SK-N-SH (cell line): ENCODE measurements at regions not wholly inside any gene's neighbourhood (a gene's known extent, or its start where the extent isn't known, plus 50 kb on each side); places are given as distances from the start of the nearest gene placed in this dataset.

ENCODE experiments used
- CHD2 ChIP-seq: fragments of 150-350 bp; IDR thresholded peaks from 2 replicates; pipeline ENCODE4 v1.6.1; 2018; ENCODE audit warnings: low read length; ENCODE audit not compliant: partially characterized antibody
- EP300 ChIP-seq, 2 experiments: IDR thresholded peaks; 2 replicates each; pipeline versions ENCODE4 v1.4.0 to v1.6.1; 2012; ENCODE audit warnings: borderline replicate concordance in 1 of 2, low read depth in 1 of 2, low read length in 1 of 2
- EZH2phosphoT487 ChIP-seq: fragments of 200-600 bp; sonication (generic); IDR thresholded peaks from 2 replicates; pipeline ENCODE4 v1.6.1; 2017; ENCODE audit warnings: low read depth, mixed run types, mild to moderate bottlenecking, antibody characterized with exemption, moderate library complexity, borderline replicate concordance
- FOXM1 ChIP-seq: IDR thresholded peaks from 2 replicates; pipeline ENCODE4 v1.4.0; 2012; ENCODE audit warnings: low read depth, mild to moderate bottlenecking
- GABPA ChIP-seq: IDR thresholded peaks from 2 replicates; pipeline ENCODE4 v1.4.0; 2012; ENCODE audit warnings: low read depth, mild to moderate bottlenecking
- NFIC ChIP-seq: IDR thresholded peaks from 2 replicates; pipeline ENCODE4 v1.4.0; 2012; ENCODE audit warnings: borderline replicate concordance
- RAD21 ChIP-seq: IDR thresholded peaks from 2 replicates; pipeline ENCODE4 v1.6.1; 2012; ENCODE audit warnings: mild to moderate bottlenecking, low read length
- REST ChIP-seq: IDR thresholded peaks from 2 replicates; pipeline ENCODE4 v1.6.1; 2012; ENCODE audit warnings: mild to moderate bottlenecking, low read depth, low read length, moderate library complexity
- RFX5 ChIP-seq: IDR thresholded peaks from 2 replicates; pipeline ENCODE4 v1.6.1; 2012; ENCODE audit warnings: mild to moderate bottlenecking, improper control_type of control experiment, low read length
- RXRA ChIP-seq: IDR thresholded peaks from 2 replicates; pipeline ENCODE4 v1.4.0; 2012; ENCODE audit warnings: low read depth, mild to moderate bottlenecking, borderline replicate concordance
- USF1 ChIP-seq: IDR thresholded peaks from 2 replicates; pipeline ENCODE4 v1.4.0; 2012; ENCODE audit warnings: low read depth, borderline replicate concordance
- ZBTB33 ChIP-seq: IDR thresholded peaks from 2 replicates; pipeline ENCODE4 v1.4.0; 2012; ENCODE audit warnings: low read depth, borderline replicate concordance
- TF ChIP-seq, protein P1 (sequence below): fragments of 200-600 bp; sonication (generic); IDR thresholded peaks from 2 replicates; pipeline ENCODE4 v1.6.1; 2017; ENCODE audit warnings: antibody characterized with exemption, mild to moderate bottlenecking, moderate library complexity

- TF ChIP-seq USF1 (no peak), RXRA (no peak), ZBTB33 (no peak), RFX5 (no peak), EZH2phosphoT487 (no peak), GABPA (no peak), REST (no peak), EP300 (IDR thresholded peaks at IDR 0.05; ENCODE audit: borderline replicate concordance in 1 of 2, low read depth in 1 of 2, low read length in 1 of 2) (no peak), RAD21 (no peak), NFIC (no peak), CHD2 (no peak), FOXM1 (no peak)
- TF ChIP-seq, protein P1, sequence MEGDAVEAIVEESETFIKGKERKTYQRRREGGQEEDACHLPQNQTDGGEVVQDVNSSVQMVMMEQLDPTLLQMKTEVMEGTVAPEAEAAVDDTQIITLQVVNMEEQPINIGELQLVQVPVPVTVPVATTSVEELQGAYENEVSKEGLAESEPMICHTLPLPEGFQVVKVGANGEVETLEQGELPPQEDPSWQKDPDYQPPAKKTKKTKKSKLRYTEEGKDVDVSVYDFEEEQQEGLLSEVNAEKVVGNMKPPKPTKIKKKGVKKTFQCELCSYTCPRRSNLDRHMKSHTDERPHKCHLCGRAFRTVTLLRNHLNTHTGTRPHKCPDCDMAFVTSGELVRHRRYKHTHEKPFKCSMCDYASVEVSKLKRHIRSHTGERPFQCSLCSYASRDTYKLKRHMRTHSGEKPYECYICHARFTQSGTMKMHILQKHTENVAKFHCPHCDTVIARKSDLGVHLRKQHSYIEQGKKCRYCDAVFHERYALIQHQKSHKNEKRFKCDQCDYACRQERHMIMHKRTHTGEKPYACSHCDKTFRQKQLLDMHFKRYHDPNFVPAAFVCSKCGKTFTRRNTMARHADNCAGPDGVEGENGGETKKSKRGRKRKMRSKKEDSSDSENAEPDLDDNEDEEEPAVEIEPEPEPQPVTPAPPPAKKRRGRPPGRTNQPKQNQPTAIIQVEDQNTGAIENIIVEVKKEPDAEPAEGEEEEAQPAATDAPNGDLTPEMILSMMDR, result no peak
These were observed 356.9 kb upstream of the RGMB start for GRCh38 chr5:98416541-98416940.
